CD4-positive, alpha-beta T cell treated with Interleukin-10 for 1 hour (primary cell): ENCODE measurements at regions not wholly inside any gene's neighbourhood (a gene's known extent, or its start where the extent isn't known, plus 50 kb on each side); places are given as distances from the start of the nearest gene placed in this dataset.

Source experiments
- DNase-seq: peaks from one replicate; pipeline ENCODE4 v3.0.0-alpha.2; 2020

DNA sequence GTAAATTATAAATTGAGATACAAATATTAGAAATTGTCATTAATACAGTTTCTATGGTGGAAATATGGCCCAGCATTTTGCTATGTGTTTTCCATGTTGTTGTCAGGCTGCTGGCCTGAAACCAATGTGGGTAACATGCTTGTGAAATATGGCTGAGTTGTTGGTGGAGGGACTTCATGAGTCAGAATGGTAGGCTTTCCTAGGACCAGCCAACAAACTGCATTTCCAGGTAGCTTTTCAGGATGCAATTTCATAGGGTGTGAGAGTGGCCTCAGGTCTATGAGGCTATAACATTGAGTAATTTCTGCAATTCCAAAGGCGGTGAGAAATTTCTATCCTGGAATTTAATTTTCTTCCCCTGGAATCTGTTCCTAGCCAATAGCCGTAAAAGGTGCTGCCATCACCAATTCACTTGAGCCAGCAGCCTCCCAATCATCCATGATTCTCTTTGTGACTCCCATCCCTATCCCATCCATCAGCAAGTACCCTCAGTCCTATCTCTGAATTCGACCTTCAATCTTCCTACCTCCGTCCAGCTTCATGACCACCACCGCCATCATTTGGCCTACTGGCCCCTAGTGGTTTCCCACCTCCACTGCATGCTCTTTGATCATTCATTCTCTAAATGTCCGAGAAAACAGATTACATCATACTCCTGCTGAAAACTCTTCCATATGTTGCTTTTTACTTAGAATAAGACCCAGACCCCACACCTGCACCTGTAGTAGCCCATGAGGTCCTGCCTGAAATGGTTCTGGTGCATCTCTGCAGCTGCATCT lies 276.6 kb upstream of the CFAP20DC start:
- no peak for DNase-seq

DNA sequence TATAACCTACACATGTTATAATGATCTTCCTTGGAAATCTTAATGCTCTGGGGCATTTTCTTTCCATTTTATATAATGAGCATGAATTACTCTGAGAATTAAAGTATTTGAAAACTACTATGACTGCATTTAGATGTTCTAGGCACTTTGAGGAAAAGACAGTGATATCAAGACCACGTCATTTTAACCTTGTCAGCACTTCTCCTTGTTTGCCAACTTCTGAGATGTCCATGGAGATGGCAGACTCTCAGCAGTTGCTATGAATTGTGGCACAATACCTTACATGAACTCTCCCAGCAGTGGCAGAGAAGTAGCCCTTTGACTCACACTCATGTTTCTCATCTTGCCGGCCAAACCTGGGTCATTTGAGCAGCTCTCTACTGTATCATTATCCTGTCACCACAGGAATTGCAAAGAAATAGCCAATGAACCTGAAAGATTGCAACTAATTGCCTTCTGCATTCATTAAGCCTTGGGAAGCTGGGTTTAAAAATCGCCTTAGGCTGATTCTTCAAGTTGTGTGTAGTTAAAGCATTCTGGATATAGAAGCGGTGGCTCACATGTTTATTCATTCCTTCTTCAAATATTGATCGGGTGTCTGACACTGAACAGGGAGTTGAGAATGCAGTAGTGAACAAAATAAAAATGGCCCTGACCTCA lies 272.2 kb upstream of the CFAP20DC start:
- no peak for DNase-seq

DNA sequence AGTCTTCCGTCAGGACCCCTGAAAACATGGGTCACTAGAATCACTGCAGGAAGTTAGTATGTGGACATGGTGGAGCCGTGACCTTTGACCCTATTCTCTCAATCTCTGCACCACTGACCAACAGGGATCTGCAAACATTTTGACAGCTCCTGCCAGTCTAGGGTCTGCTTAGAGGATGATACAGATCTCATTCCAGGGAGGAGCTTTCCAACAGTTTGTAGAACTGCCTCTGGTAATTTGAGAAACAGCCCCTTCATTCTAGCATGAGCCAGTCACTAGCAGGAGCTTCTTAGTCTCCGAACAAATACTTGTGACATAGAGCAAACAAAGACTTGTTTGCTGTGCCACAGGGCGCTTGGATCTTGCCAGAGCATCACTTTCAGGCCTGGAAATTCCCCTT lies 270.3 kb upstream of the CFAP20DC start:
- DNase-seq: no peak

DNA sequence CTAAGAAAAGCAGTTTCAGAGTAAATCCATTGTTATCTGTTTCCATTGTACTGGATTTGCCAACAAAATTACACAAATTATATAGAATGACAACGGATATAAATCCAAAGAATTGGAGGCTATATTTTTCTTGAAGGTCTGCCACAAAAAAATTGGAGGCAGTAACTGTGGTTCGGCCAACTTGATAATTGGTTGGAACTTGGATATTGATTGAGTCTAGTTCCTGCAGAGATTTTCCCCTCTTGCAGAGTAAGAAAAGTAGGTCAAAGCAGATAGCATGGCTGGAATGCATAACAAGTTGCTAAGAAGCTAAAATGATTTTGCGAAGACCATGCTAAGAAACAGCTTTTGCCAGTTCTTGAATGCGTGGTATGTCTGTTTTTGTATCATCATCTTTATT lies 269.6 kb upstream of the CFAP20DC start:
- no peak for DNase-seq

DNA sequence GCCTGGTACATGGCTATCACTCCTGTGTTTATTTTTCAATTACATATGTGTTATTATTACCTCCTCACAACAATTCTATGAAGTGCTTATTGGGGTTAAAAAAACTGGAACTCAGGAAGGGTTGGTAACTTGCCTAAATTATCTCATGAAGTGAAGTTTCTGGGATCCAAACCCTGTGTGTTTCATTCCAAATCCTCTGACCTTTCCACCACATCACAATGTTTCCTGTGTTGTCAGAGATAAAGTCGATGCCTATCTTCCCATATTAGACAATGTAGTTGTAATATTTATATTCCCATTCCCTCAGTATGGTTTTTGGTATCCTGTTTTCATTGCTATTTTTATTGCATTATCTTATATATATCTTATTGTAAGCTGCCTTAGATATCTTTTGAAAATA lies 269.1 kb upstream of the CFAP20DC start:
- no peak for DNase-seq

DNA sequence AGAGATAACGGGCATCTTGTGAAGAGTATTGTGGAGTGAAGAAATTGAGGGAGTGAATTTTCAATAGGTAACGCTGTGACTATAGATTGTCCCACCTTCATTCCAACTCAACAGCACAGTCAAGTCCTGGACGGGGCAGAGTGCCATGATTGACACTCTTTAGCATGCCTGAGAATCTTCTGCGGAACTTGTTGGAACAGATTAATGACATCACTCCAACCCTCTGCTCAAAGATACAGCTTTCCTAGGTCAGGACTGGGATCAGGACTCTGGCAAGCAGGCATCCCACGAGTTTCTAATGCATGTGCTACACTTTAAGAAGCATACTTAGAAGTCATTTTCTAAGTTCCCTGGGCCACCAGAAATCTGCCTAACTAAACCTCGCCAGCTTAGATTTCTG lies 267.6 kb upstream of the CFAP20DC start:
- DNase-seq: no peak

DNA sequence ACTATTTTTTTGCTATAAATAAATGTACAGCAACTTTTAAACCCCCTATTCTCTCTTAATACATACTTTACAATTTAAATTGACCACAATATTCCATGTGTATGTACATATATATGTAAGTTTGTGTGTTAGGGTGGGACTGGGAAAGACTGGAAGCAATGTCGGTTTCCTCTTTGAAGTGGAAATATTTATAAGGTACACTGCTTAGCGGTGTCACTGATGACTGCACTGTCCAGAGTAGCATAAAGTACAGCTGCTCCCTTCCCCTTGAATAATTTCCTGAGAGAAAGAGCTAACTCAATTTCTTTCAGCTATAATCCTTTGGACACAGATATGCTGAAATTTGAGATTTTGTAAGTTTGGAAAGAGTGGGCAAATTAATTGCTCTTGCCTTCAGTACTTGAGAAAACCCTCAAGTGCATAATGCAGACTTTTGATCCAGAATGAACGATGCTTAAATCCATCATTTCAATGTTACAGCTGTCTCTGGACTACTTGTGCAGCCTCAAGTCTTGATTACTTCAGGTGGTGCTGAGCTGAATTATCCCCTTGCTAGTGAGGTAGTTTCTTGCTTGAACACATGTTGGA lies 267.0 kb upstream of the CFAP20DC start:
- DNase-seq: no peak

DNA sequence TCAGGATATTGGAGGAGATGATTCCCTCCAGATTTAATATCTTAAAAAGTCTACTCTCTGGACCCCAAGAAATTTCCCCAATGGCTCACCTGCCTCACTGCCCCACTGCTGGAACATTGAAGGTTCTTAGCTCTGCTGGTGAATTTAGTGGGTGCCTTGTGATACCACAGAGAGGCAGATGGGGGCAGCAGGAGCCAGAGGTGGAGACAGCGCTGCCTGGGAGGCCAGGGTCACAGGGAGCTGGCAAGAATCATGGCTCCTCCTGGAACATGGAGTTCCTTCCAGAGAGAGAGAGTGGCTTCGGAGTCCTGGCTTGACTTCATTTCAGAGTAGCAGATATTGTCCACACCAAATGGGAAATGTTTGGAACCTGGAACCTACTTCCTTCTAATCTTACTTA lies 263.5 kb upstream of the CFAP20DC start:
- DNase-seq: peak; percentile 41

DNA sequence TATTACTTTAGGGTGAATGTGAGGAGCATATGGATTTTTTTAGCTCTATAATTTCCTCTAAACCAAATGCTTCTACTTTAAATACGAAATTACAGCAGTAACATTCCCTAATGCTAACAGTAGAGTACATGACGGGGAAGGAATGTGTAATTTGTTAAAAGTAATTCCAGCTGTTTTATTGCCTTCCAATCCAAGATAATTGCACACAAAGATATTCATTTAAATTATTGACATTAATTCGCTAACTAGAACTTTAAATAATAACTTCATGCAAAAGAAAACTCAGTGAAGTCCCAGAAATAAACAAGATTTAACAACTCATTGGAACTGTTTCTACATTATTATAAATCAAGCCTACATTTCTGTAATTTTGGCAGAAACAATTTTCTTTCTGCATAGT lies 261.4 kb upstream of the CFAP20DC start:
- DNase-seq: no peak

DNA sequence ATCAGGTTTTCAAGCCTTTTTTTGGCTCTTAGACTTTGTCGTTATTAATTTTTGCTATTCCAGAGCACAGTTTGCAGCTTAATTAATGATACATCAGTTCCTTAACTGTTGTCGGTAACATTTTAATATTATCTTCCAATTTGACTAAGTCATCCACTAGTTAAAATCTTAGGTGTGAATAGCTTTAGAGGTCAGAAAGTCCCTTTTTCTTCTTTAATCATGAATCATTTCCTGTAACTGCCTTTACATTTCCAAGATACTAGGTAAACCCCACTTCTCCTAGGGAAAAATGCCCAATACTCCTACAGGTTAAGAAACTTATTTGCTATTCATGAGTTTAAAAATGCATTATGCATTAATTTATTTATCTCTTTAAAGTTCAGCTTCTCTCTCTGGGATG lies 260.9 kb upstream of the CFAP20DC start:
- DNase-seq: no peak

DNA sequence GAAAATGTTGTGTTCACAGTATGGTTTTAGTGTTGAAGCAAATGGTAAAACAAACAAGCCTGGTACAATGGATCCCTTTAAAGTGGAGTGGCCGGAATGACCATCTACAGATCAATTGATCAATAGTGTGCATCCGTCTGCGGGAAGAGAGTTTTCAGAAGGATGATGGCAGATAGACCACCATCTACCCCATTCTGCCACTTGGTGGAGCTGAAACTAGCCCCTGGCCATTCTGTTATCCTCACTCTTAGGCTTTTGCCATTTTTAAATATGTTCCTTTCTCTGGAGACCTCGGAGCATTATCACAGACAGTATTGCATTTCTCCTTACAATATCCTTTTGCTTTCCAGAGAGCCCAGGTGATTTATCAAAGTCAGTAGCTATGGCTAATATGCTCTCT lies 258.9 kb upstream of the CFAP20DC start:
- no peak for DNase-seq

DNA sequence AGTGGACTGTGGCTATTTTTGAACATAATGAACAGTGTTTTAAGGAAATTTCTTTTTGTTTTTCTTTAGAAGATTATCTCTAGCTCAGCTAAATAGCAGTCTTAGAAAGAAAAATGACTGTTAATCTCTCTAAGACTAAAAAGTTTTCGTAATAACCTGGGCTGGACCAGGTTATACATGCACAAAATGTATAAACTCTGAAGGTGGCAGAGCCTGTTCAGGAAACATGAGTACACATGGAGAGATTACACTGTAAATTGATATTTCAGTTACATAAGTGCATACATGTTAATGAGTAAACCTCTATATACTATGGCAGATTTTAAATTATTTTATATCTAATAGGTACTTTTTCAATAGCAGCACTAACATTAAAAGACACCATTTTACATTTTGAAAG lies 258.2 kb upstream of the CFAP20DC start:
- DNase-seq: no peak

DNA sequence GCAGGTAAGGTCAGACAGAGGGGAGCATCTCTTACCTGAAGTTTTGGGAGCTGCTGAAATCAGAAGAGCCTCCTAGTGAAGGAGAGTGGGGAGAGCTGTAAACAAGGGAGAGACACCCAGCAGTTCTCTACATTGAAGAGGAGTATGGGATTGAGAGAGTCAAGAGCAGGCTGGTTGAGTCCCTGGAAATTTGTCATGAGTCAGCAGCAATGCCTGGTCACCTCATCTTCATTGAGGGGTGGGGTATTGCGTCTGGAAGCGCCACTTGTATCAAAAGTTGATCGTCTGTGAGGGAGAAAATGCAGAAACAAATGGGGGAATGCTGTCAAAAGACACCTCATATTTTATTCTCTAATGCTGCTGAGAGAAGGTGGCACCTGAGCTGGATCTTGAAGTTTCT lies 256.6 kb upstream of the CFAP20DC start:
- DNase-seq: no peak

DNA sequence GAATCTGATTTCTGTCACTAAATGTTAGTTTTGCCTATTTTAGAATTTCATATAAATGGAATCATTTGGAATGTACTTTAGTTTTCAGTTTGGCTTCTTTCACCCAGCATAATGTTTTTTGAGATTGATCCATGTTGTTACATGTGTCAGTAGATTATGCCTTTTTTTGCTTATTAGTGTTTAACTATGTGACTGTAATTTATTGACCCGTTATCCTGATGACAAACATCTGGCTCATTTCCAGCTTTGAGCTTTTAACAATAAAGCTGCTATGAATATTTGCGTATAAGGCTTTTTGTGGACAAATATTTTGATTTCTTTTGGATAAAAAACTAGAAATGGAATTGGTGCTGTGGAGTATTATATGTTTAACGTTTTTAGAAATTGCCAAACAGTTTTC lies 254.5 kb upstream of the CFAP20DC start:
- no peak for DNase-seq

DNA sequence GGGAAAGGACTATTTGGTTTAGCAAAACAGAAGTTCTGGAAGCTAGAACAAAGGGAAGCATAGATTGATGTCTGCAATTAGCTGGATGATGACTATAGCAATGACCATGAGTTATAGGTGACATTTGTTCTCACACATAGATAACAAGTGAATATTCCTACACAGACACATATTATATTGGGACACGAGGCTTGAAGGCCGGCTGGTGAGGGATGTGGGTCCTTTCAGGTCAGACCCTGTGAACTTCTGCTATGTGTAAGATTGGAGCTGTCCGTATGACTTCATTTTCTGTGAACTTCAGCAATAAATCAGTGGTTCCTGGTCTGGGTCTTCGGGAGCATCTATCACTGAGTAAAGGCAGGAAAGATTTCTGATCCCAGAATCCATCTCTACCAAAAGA lies 253.6 kb upstream of the CFAP20DC start:
- DNase-seq: no peak

DNA sequence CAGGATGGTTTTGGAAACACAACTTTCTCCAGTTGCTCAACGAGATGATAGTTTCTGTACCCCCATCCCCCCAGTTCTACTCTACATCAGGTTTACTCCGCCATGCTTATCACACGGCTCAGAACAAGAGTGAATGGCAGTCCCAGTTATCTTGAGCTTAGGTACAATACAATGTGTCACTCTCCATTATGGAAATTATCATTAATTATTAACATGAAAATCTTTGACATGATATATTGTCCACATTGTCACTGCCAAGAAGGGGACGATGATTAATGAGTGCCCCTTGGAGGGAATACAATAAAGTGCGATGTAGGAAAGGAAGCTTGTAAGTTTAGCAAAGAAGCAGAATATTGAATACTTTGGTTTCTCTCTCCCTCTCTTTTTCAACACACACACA lies 252.6 kb upstream of the CFAP20DC start:
- DNase-seq: no peak

DNA sequence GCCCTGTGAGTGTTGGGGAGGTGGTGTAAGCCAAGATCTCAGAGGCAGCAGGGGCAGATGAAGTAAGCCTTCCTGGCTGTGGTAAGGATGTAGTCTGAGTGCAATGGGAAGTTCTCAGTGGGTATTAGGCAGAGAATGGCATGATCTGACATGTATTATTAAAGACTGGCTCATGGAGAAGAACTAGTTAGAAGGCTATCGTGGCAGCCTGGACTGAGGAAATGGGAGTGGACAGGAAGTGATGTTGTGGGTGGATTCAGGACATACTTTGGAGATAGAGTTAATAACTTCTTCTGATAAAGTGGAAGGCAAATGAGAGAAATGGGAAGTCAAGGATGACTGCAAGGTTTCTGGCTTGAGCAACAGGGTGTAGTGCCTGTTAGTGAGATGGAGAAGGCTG lies 250.9 kb upstream of the CFAP20DC start:
- no peak for DNase-seq

DNA sequence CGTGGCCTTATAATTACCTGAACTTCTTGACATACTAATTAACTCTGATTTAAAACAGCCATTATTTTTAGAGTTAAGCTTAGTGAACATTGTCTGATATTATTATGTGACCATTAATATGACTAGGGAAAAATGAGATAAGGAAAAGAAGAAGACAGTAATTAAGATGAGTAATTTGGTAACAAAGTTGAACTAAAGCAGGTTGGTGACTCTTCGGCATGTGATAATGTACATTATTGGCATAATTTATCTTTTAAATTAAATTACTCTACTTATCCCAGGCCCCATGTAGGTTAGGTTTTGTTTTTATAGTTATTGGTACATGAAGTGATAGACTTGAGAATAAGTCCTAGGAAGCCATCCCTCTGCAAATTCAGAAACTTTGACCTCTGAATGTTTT lies 249.7 kb upstream of the CFAP20DC start:
- DNase-seq: no peak

DNA sequence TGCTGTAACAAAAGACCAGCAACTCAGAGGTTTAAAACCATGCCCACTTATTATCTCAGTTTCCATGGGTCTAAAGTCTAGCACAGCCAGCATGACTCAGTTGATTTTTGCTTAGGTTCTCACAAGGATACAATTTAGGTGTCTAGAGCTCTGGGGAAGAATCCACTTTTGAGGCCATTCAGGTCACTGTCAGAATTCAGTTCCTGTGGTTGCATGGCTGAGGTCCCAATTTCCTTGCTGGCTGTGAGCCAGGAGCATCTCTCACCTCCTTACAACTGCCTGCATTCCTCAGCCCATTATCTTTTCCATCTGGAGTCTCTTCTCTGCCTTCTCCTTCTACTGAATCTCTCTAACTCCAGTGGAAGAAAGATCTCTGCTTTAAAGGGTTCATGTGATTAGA lies 240.5 kb upstream of the CFAP20DC start:
- no peak for DNase-seq

DNA sequence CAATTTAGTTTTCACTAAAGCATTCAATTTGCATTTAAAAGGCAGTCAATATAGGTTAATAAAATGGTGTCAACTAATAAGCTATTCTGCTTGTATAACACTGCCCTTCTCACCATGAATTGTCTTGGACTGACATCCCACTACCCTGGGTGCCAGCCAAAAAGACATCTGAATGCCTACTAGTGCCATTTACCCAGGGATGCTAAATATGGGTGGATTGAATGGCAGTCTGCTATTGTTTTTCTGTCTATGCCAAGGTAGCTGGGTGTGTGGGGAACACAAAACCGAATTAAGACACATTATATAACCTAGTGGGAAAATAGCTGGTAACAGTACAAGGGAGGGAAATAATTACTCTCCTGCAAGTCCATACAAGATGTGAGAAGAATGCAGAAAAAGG lies 240.0 kb upstream of the CFAP20DC start:
- DNase-seq: no peak

DNA sequence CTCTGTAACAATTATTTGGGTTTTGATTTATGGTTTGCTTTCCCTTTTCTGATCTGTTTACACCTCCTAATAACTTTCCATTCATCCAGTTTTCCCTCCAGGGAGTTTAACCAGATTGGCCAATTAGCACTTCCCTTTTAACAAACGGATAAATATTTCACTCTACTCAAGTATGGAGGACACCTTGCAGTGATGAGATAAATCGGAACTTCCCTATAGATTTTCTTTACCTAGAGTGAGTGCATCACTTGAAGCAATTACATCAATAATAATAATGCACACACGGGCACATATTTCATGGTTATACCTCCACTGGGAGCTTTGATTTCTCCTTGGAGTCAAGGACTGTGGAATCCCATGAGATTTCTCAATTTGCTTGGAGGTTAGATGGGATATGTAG lies 239.1 kb upstream of the CFAP20DC start:
- DNase-seq: no peak

DNA sequence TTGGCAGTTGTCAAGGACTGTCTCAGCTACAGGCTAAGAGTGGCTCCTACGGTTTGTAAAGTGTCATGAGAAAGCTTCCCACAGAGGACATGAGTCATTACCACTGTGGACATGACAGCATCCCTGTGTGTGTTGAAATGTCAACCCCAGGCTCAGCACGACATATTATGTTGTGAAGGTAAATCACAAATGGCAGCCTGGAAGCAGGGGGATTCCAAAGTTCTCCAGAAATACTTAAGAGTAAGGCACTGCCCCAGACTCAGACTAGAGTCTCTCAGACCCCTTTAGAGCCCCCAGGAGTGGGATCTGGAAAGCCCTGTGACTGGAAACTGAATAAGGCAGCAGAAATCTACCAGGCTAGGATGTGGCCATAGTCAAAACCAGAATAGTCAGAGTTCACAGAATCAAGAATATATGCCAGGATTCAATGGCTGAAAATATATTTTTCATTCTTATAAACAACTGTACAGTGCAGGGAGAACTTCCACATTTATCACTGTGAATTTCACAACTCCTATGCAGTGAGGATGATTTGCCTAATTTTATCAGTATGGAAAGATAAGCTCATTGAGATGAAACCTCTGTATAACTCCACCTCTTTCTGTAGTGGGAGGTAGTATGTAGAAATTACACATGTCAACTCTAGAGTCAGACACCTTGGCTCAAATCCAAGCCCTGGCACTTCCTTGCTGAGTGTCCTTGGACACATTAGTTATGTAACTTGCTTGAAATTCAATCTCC lies 237.1 kb upstream of the CFAP20DC start:
- DNase-seq: no peak

DNA sequence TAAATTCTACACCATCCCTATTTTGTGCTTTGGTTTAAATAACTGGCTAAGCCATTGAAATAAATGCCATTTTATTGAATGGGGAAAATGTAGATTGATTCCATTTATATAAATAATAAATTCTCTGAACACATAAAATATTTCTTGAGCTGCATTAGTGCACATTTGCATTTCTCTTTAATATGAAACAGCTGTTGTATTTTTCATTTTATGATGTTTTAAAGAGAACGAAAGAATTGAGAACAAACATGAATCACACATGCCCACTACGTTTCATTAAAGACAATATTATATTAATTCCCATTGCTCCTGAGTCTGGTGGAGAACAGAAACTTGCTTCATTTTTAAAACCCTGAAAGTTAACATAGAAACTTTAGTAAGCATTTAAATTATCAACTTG lies 235.7 kb upstream of the CFAP20DC start:
- no peak for DNase-seq

DNA sequence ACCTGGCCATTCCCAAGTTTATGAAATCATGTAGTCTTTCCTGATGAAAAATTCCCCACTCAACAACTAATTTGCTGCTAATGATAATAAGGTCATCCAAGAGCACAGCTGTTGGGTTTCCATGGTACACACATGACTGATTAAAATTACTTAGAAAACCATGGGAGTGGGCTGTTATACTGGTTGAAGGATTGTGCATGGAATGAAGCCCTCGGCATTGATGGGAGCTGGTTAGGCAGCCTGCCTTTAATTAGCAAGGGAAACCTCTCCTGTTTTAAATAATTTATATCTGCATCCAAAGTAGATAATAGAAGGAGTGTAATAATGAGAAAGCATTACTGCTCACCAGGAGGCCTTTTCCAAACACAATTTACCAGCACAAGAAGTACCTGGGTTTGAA lies 235.1 kb upstream of the CFAP20DC start:
- no peak for DNase-seq
